T-helper 1 cell treated with Interleukin-12 subunit alpha and Interleukin-12 subunit beta and Interleukin-4 antibody, amounts not matched to agents 30 ng/mL and 1 ng/mL, for 36 hours (primary cell): ENCODE measurements at regions not wholly inside any gene's neighbourhood (a gene's known extent, or its start where the extent isn't known, plus 50 kb on each side); places are given as distances from the start of the nearest gene placed in this dataset.

Source experiments
- intact Hi-C: fragments of 100-400 bp; cut with micrococcal nuclease; formaldehyde crosslinking; loops from one replicate; pipeline ENCODE4 v1.15.1; 2024

GRCh38 chr2:57902578-57902977 lies 144.0 kb upstream of the VRK2 start:
- intact Hi-C loops, result loop anchor here (10.0 kb wide), 1 partner anchor 452 kb away; no protein-coding TSS in a partner anchor

DNA sequence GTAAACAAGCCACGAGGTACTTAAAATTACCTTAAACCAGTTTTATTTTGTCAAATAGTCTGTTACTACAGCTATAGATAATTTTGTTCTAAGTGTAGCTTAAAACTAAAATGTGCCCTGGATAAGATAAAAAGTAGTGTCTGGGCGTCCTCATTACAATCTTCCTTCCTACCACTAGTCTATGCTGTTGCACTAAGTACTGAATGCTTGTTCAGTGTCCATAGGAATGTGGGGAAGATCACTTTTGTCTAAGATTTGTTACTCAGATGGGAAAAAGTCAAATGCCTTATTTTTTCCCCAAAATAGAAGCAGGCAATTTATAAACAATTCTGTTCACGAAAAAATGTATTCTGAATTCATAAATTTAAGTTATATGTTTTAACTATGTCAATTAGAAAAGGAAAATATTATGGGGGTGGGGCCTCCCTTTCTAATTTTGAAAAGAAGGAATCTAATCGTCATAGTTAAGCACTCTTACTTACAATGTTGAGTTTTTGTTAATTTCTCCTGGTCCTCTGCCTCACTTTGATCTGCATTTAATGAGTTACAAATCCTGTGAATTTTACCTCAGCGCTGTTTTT lies 140.4 kb upstream of the VRK2 start:
- intact Hi-C loops, result loop anchor here (1.0 to 10.0 kb wide), 7 partner anchors 141 to 966 kb away; partner anchors contain the start of genes FANCL and VRK2

DNA sequence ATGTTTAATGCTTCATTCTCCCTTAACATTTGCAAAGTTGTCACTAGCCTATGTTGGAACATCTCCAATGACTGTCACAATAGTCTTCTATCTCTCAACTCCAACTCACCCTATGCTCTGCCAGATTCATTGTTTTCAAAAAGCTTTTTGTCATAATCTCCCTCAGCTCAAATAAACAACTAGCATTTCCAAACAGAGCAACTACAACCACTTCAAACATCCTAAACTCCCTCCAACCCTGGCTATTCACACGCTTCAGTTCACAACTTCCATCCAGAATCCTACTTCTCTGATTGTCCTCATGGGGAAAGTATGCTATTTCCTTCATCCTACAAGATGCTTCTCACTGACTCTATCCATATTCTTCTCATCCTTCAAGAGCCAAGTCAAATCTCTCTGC lies 139.2 kb upstream of the VRK2 start:
- intact Hi-C loops, result loop anchor here (2.0 to 10.0 kb wide), 6 partner anchors 139 to 965 kb away; partner anchors contain the start of genes FANCL and VRK2

- intact Hi-C loops, result loop anchor here (5.0 to 10.0 kb wide), 5 partner anchors 334 to 964 kb away; partner anchors contain the start of gene FANCL
Observed at GRCh38 chr2:57908736-57909161, 137.9 kb upstream of the VRK2 start.

DNA sequence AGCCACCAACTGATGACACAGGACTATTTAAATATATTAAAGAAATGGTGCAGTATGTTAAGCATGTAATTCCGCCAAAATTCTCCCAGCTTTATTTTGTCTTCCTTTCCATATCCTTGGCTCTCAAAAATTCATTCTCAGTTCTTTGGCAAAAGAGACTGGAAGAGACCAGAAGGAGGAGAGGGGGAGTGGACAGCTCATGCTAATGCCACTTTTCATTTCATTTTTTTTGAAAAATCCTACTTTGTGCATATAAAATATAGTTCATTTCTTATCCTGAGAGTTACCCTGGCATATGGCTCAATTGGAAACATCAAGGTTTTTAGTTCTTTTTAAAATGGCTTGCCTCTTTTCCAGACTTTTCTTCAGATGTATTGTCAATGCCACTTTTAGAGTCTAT lies 128.5 kb upstream of the VRK2 start:
- intact Hi-C loops, result no loop called here

DNA sequence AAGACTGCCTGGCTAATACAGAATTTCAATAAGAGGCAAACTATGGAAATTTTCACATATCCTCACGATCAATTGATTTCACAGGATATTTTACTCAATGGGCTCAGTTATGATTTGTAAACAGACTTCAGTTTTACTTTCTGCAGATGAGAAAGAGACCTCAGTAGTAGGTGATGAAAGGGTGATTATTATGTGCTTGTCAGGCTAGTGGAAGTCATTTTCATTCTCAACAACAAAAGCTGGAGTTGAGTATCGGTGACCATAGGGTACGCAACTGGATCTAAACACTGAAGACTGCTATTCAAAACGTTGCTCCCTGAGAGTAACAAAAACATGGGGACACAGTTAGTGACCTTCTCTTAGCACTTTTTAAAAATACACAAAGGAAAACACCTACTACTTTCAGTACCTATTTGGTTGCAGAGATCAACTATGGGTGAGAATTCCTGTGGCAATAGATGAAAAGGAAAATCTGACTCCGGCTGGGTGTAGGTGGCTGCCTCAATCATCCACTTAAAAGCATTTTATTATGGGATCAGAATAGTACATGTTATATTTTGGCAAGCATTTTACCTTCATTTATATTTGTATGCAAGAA lies 126.2 kb upstream of the VRK2 start:
- intact Hi-C loops, result no loop called here

GRCh38 chr2:57934659-57935058 lies 111.9 kb upstream of the VRK2 start:
- intact Hi-C loops, result no loop called here

DNA sequence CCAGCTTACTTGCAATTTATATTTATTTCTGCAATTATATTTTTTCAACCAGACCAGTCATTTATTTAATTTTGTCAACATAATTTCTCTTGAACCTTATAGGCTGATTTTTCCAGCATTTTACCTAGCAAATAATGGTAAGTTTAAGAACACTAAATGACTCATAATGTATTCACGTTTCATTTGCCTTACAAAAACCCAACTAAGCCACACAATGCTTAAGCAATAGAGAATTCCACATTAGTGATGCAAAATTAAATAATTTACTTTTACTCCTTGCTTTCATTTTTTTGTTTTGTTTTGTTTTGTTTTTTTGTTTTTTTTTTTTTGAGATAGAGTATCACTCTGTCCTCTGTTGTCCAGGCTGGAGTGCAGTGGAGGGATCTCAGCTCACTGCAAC lies 110.4 kb upstream of the VRK2 start:
- intact Hi-C loops, result no loop called here

DNA sequence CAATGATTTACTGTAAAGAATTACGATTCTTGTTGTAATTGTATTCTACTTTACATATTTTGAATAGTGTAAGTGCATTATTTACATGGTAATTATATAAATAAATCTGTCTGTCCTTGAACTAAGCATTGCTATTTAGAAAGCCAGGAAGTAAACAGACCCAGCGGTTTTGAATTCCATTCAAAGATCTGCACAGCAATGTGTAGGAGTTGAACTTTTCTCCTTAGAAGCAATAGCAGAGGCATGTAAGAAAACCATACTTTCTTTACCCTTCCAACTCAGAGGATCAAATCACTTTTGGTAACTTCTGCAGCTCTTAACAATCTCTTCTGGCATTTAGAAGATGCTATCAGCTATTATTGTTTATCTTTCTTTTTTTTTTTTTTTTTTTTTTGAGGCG lies 109.2 kb upstream of the VRK2 start:
- intact Hi-C loops, result no loop called here

DNA sequence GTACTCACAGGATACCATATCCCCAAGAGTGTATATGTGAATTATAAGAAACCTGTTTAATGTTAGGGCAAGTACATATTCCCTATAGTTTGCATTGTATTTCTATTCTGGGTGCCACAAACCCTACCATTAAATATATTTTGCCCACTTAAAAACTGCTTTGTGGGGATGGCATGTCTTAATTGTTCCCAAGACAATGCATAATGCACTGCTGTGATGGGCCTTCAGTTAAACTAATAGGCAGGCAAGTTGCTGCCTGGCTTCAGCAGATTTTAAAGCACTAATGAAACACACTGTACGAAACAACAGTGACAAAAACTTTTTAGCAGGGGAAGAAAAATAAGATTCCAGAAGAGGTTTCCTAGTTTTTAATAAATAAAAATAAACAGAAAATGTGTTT lies 104.8 kb upstream of the VRK2 start:
- intact Hi-C loops, result no loop called here

DNA sequence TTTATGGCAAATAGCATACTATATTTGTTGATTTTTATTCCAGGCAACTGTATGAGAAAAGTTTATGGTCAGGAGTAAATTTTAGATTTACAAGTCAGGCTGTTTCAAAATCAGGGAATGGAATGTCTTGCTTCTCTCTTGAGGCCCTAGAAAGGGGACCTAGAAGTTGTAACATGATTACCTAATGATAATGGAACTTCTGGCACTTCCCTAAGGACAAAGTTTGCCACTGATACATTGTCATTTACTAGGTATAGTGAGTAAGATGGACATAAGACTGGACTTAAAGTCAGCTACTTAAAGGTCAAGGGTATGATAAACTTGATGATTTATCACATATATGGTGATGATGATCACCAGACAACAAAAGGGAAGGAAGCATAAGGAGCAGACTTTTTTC lies 103.3 kb upstream of the VRK2 start:
- intact Hi-C loops, result no loop called here

DNA sequence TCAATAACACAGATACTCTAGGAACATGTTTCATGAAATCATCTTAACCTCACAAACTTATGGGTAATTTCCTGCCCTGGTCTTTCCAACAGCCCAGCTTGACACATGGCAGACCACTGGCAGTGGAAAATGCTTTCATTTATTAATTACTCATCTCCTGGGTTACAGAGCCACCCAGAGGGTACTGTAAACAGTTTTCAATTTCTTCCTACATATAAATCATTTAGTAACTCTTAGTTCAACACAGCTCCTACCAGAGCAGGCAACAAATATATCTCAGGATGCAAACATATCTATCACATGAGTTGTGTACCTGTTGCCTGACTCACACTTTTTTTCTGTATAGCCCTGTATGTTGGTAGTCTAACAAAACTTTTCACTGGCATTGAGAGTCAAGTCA lies 99.2 kb upstream of the VRK2 start:
- intact Hi-C loops, result no loop called here

GRCh38 chr2:57954020-57954419 lies 92.6 kb upstream of the VRK2 start:
- intact Hi-C loops, result no loop called here

- intact Hi-C loops, result no loop called here
Observed at GRCh38 chr2:57957238-57957637, 89.4 kb upstream of the VRK2 start.

DNA sequence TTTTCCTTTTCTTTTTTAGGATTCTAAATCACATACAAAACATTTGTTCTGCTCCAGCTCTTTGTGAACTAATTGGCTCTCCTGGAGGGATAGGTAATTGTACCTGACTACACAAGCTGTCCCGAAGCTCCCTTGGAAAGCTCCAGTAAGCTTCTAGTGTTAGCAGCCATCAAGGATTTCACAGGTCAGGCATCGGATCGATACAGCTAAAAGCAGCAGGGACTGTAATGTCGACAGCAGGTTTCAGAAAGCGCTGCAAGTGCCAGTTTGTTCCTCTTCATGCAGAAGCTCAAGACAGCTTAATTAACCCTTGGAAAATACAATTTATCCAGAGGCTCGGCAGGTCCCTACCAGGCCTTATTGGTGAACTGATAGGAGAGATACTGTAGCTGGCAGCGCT lies 87.2 kb upstream of the VRK2 start:
- intact Hi-C loops, result no loop called here

GRCh38 chr2:57962861-57963260 lies 83.7 kb upstream of the VRK2 start:
- intact Hi-C loops, result no loop called here

DNA sequence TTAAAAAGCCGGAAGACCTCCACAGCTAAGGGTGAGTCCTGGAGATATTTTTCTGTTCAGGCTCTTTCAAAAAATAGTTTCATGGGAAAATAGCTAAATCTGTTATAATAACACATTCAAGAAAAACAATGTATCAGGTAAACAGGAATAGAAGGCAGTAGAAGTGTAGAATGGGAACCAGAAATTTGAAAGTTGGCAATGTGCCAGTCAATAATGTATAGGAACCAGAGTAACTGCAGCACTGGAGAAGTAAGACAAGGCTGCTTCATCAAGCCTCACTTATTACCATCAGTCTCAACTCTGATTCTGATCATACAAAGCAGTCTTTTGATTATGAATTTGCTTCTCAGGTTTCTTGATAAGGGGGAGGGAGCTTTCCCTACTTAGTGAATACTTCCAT lies 81.4 kb upstream of the VRK2 start:
- intact Hi-C loops, result no loop called here

DNA sequence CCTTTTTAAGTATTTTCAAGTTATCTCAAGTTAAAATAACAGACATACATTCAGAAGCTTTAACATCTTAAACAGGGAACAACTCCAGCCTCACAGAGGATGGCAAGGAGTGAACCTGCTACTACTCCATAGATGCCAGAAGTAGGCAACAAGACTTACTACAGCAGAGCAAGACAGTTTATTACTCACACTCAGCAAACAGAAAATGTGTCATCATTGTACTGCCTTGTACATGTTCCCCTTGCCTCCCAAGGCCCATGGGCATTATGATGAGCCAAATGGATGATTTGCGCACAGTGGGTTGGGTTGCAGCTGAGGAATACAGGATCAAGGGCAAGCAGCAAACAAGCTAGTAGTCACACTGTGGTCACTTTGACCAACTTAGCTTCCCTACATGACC lies 80.6 kb upstream of the VRK2 start:
- intact Hi-C loops, result no loop called here

DNA sequence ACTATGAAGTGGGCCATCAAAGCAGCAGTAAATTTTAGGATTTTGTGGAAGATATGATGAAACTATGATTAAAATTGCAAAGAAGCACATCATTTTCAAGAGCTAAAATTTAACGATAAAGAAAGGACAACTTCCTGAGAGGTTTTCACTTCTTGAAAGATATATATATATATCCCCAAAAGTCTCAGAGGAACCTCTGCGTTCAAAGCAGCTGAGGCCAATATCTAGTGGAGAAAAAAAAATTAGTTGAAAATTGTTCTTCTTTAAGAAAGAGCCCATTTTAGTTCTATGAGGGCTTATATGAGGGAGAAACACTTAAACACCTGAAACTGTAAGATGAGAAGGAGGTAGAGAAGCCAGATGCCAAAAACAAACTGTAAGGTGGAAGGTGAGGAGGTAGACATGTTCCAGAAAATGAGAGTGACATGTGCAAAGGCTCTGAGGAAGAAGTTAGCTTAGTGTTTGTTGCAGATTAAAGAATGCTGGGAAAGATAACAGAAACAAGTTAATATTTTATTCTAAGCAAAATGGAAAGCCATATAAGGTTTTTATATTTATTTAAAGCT lies 72.9 kb upstream of the VRK2 start:
- intact Hi-C loops, result no loop called here

DNA sequence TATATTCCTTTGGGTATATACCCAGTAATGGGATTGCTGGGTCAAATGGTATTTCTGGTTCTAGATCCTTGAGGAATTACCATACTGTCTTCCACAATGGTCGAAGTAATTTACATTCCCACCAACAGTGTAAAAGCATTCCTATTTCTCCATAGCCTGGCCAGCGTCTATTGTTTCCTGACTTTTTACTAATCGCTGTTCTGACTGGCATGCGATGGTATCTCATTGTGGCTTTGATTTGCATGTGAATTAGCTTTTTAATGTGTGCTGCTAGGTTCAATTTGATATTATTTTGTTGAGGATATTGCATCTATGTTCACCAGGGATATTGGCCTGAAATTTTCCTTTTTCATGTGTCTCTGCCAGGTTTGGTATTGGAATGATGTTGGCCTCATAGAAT lies 67.4 kb upstream of the VRK2 start:
- intact Hi-C loops, result no loop called here

- intact Hi-C loops, result no loop called here
Observed at GRCh38 chr2:57981083-57981768, 65.4 kb upstream of the VRK2 start.

DNA sequence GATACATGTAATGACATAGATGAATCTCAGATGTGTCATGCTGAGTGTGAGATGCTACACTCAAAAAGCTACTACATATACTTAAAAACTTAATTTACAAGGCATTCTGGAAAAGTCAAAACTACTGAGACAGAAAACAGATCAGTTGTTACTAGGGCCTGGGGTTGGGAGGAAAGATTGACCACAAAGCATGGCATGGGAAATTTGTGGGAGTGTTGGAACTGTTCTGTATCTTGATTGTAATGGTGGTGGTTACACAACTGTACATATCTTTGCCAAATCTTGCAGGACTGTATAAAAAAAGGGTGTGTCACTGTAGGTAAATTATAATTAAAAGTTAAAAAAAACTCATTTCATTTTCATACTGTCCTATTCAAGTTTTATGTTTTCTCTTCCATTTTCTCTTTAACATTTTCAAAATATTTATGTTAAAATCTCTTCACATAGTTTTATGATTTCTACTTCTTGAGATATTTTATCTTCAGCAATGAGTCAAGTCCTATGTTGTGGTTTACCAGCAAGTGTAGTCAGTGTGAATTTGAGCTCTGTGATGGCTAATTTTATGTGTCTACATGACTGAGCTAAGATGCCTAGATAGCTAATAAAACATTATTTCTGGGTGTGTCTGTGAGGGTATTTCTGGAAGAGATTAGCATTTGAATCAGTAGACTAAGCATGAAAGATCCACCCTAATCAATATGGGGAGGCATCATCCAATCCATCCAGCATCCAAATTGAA lies 58.6 kb upstream of the VRK2 start:
- intact Hi-C loops, result no loop called here
